AG09309 (cell line): ENCODE measurements at regions not wholly inside any gene's neighbourhood (a gene's known extent, or its start where the extent isn't known, plus 50 kb on each side); places are given as distances from the start of the nearest gene placed in this dataset.

Experiments
- DNase-seq: peaks from one replicate; pipeline ENCODE4 v3.0.0-alpha.2; 2010; ENCODE audit warnings: low read depth
- H3K4me3 ChIP-seq: 2 replicates; pipeline ENCODE4 v1.5.1; 2011; ENCODE audit warnings: mild to moderate bottlenecking, low read depth, low read length, moderate library complexity; ENCODE audit not compliant: control insufficient read depth
- CTCF ChIP-seq: IDR thresholded peaks from 2 replicates; pipeline ENCODE4 v1.5.1; 2011; ENCODE audit warnings: mild to moderate bottlenecking, low read depth, low read length, inconsistent platforms; ENCODE audit not compliant: insufficient read depth, control insufficient read depth; ENCODE audit errors: missing control alignments

GRCh38 chr2:30396436-30397232 lies 50.4 kb upstream of the LCLAT1 start:
- no peak for TF ChIP-seq CTCF
- no peak for DNase-seq
- H3K4me3 ChIP-seq: no peak overlapping the region
